ENCODE measurements at regions not wholly inside any gene's neighbourhood (a gene's known extent, or its start where the extent isn't known, plus 50 kb on each side); places are given as distances from the start of the nearest gene placed in this dataset.
"Not testable (repeated sequence)": the region's sequence is repeated elsewhere in the genome, so short reads cannot be mapped to it uniquely, and the experiment has no call there.

DNA sequence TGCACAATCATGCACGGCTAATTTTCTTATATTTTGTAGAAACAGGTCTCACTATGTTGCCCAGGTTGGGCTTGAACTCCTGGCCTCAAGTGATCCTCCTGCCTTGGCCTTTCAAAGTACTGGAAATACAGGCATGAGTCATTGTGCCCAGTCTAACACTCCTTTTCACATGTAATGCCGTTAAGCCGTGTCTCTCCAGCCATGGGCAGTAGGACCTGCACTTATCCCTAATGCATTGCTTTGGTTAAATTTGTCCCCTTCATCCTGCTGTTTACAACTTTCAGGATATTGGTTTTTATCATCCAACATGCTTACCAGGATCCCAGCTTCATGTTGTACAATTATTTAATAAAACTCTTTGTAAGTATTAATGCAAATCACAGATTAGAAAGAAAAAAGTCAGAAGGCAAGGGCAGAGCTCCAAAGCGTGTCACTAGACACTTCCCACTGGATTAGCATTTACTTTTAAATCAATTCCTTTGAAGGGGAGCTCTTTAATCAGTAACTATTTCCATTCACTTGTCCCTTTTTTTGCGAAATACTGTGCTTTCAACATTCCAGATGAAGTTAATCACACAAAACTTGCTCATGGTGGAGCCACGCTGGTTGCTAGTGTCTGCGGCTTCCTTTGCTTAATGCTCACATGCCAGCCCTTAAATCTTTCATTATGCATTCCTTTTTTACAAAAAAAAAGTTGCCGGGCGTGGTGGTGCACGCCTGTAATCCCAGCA, 256.0 kb upstream of the AUTS2 start:
- no peak for DNase-seq (ENCODE audit: low read depth)

DNA sequence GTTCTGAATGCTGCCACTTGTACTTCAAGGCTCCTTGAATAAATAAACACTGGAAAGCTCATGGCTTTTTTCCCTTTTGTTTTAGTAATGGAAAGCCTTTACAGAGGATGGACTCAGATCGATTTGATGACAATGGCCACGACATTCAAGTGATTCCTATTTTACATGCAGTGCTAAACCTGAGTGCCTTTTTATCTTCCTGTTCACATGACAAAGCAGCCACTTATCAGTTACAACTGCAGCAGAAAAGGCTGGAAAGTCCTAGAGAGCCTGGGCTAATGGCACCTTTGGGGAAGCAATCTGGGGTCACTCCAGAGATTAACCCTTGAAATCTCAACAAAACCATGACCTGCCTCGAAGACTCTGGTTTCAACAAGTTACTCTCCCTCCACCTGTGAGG, 249.0 kb upstream of the AUTS2 start:
- DNase-seq (ENCODE audit: low read depth): no peak

DNA sequence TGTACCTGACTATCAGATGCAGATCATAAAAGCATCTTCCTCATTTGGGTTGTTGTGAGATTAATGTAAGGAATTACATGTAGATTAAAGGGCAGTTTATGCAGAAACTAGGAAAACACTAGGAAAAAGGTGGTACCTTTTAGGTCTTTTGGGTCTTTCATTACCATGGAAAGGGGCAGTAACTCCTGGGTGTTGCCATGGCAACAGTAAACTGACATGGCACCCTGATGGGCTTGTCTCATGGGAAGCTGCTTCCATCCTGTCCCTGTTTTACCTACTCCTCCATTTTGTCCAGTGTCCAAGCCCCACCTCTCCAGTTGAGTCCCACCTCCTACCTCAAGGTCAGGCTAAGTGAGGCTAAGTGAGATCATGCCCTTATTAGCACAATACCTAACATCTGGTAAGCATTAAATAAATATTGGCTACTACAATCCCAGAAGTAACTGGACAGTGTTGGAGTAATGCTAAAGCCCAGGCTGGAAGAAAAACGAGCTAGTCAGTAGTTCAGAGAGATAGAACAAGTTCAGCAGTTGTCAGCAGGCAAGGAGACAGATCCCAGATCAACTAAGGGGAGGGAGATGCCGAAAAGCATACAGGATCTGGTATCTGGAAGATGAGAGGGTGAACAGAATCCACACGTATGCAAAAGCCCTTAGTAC, 240.0 kb upstream of the AUTS2 start:
- no peak for DNase-seq (ENCODE audit: low read depth)

DNA sequence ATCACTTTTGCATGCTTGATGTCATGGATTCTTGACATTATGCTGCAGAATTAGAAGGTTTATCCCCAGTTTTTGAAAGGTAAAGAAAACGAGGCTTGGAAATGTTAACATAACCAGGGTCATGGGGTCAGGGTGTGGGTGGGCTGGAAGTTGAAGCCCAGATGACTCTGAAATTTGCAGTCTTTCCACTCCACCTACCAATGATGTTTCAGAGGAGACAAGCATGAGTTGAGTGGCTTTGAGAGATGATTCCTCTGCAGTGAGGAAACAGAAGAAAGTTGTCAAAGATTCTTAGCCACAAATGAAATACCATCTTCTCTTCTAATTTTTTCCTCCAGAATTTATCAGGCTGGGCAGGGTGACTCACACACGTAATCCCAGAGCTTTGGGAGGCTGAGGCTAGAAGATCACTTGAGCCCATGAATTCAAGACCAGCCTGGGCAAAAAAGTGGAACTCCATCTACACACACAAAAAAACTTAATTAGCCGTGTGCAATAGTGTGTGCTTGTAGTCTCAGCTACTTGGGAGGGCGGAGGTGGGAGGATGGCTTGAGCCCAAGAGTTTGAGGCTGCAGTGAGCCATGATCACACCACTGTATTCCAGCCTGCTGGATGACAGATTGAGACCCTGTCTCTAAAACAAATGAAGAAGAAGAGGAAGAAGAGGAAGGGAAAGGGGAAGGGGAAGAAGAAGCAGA, 239.1 kb upstream of the AUTS2 start:
- DNase-seq (ENCODE audit: low read depth): no peak

DNA sequence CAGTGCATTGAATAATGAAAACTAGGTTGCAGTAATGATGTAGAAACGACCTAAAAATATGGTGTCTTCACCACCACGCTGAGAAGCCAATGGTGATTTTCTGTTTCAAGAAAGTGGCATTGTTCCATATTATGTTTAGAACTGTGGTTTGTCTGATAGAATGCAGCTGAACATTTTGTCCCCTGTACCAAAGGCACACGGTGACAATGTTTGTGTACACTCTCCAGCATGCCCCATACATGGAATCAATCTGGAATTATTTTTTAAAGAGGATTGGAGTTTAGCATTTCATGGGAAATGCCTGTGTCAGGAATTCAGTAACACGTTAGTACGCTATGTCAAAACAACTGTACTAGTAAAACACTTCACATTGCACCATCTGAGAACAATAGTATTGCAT, 237.4 kb upstream of the AUTS2 start:
- no peak for DNase-seq (ENCODE audit: low read depth)

DNA sequence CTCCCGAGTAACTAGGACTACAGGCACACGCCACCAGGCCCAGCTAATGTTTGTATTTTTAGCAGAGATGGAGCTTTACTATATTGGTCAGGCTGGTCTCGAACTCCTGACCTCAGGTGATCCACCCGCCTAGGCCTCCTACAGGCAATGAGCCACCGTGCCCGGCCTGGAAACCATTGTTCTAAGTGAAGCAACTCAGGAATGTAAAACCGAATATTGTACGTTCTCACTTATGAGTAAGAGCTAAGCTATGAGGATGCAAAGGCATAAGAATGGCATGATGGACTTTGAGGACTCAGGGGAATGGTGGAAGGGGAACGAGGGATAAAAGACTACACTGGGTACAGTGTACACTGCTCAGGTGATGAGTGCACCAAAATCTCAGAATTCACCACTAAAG, 235.1 kb upstream of the AUTS2 start:
- no peak for DNase-seq (ENCODE audit: low read depth)

DNA sequence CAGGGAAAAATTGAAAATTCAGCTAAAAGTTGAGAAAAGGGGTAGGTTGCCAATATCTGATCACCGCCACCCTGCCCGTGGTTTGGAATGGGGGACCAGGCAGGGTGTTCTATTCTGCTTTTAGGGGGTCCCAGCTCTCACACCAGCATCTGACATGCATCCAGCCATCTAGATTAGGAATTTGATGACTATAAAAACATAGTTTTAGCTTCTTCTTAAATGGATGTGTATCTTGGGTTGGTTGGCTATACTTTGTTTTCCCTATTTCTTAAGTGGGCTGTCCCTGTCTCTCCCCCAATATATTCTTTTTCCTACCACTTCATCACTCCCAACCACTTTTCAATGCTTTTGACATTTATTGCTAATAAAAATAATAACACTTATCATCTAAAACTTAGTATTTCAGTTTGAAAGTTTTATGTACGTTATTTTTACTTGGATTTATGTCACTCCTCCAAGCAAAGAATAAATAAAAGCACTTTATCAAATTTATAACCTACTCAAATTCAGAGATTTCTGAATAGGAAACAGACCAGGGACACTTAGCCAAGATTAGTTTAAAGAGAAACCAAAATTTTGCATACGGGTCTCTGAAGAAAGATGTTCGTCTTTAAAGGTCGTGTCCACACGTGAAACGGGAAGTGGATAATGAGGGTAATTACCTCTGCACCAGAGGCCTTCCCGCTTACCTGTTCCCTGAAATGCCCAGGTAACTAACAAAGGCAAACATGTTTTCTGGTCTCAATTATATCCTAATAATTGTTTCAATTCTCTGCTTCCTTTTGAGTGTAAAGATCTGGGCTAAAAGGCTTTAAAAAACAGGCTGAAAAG, 233.2 kb upstream of the AUTS2 start:
- no peak for DNase-seq (ENCODE audit: low read depth)

DNA sequence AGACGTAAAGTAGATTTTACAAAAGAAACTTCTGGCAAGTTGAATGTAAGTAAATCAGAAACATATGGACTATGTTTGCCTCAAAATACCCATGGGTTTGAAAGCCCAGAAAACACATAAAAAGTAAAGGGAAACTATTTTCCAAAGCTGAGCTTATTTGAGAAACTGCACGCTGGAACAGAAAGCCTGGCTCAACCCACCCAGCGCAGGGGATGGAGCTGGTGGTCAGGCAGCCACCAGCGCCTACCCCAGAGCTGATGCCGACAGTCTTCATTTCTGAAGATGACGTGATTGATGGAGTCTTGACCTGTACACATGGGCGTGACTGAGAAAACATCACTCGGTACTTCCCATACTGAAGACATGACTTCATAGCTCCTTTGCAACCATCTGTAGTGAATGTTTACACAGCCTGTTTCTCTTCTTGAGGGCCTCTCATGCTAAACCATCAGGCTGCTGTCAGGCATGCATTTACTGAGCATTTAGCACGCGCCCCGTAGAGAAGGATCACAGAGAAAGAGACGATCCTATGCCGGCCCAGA, 232.6 kb upstream of the AUTS2 start:
- no peak for DNase-seq (ENCODE audit: low read depth)

DNA sequence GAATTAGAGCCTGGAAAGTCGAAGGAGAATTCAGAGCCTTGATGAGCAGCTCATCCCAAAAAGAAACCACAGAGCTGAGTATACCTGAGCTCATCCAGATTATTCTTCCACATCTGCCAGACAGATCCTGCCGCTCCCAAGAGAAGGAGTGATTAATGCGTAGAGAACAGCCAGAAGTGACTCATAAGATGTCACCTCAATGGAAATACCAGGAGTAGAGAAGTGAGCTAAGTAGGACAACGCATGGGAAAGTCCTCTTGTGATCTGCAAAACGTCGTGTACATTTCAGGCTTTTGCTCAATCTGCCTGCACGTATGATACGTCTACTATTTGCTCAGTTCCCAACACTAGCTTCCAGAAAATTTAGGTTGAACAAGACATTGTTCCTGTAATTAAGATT, 230.5 kb upstream of the AUTS2 start:
- peak; percentile 3 for DNase-seq (ENCODE audit: low read depth)

DNA sequence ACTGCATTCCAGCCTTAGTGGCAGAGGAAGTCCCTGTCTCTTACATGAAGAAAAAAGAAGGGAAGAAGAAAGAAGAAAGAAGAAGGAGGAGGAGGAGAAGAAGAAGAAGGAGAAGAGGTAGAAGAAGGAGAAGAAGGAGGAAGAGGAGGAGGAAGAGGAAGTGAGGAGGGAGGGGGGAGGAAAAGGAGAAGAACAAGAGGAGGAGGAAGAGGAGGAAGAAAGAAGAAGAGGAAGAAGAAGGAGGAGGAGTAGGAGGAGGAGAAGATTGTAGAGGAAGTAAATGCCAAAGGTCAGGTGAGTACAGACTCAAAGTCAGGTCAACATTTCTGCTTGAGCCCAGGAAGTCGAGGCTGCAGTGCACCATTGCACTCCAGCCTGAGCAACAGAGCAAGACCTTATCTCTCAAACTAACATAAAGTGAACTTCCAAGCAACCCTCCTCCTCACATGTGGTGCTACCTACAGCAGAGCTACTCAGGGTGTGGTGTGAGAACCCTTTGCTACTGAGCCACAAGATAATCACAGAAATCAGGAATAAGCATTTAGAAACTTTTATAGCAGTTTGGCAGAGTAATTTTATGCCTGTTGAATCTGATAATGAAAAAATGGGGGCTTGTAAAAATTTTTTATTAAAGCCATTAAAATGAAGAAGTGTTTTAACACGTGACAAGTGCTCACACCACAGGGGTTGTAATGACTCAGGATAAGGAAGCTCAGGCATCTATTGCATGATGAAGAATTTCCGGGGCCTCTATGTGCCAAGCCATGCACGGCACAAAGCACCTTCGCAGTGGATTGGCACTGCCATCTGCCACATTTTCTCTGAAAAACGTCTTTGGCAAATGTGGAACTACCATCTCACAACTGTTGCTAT, 224.9 kb upstream of the AUTS2 start:
- DNase-seq (ENCODE audit: low read depth): no peak

DNA sequence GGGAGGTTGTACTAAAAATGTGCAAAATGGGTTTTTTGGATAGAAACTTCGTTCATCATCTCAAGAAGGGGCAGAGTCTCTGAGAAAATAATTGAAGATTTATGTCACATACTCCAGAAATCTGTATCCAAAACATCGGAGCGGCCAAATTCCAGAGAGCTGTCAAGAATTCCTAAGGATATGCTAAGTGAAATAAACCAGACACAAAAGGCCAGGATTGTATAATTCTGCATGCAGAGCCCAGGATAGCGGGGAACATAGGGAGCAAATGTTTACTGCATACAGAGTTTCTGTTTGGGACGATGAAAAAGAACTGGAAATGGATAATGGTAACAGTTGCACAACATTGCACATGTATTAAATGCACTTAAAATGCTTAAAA, 224.2 kb upstream of the AUTS2 start:
- DNase-seq (ENCODE audit: low read depth): no peak

DNA sequence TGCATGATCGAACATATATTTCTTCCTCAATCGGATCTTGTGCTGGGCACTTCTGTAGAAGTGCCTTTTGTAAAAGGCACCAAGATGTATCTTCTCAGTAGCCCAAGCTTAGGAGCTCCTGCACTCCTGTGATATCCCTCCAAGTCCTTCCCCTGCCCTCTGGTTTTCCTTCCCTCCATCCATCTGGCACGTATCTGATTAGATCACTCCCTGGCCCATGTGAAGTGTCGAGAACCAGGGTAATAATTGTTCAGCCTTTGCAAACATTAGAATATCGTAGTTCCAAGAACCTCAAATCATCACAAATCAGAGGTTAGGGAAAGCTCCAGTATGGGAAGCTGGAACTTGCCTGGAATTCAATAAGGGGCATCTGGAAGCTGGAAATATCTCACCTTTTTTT, 221.1 kb upstream of the AUTS2 start:
- no peak for DNase-seq (ENCODE audit: low read depth)

DNA sequence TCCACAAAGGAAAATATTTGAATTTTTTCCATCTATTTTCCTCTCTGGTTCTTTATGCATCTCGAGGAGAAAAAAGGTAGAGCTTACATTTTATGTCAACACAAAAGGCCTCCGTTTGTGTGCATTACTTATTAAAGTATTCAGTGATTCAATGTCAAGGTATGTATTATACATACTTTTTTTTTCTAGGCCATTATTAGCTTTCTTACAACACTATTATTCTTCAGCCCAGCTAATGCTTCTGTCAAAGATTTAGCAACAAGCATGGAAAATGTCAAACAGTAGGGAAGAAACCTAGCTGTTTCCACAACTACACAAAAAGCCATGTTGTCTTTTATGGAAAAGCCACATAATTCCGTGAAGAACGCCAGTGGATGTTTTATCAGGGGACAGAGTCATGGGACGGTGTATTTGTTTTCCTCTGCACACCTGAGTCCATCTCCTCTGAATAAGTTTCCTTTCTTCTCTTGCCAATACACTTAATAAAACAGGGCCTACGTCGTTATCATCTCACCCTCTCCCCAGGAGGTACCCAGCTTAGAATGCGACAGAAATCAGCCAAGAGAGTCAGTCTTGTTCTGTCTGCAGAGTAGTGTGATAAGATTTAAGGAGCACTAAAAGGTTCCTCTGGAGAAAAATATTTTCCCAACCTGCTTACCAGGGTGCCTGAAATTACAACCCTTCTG, 209.7 kb upstream of the AUTS2 start:
- no peak for DNase-seq (ENCODE audit: low read depth)

DNA sequence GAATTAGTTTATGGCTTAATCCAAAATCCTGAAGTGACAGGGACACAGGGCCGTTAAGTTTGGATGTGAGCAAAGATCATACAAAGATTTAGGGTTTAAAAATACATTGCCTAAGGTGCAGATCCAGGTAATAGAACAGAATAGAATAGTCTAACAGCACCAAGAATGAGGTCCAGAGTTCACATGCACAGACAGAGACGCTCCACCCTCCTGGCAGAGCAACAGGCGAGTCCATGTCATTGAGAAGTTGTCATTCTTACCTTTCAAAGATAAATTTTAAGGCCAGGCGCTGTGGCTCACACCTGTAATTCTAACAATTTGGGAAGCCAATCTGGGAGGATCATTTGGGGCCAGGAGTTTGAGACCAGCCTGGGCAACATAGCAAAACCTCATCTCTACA, 209.1 kb upstream of the AUTS2 start:
- no peak for DNase-seq (ENCODE audit: low read depth)

DNA sequence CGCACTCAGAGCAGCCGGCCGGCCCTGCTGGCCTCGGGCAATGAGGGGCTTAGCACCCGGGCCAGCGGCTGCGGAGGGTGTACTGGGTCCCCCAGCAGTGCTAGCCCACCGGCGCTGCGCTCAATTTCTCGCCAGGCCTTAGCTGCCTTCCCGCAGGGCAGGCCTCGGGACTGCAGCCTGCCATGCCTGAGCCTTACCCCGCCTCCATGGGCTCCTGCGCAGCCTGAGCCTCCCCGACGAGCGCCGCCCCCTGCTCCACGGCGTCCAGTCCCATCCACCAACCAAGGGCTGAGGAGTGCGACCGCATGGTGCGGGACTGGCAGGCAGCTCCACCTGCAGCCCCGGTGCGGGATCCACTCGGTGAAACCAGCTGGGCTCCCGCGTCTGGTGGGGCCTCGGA, 204.4 kb upstream of the AUTS2 start:
- not testable (repeated sequence) for DNase-seq (ENCODE audit: low read depth)

DNA sequence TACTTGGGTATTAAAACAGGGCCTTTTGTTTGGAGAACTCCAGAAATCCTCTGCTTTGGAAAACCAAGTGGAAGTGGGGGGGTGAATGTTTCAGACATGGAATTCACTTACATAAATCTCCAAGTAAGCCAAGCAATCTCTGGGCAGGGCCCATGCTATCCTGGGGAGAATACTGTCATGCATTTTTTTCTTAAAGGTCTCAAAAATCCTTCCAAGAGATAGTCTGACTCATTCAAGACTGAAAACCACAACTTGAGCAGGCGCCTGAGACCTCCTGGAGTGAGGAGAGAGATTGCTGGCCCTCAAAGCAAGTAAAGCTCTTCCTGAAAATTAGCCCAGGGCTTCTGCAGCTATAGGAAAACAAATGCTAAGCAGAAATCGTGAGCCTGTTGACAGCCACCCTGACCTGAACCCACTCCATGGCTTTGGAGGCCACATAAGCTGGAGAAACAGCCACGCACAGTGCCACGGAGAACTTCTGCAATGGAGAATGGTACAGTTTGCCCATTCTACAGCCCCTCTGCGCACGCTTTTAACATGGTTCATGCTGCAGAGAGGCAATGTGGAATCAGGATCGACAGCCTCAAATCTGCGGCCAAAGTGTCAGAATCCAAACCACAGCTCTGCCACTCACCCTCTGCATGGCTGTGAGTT, 203.1 kb upstream of the AUTS2 start:
- peak; percentile 37 for DNase-seq (ENCODE audit: low read depth)

DNA sequence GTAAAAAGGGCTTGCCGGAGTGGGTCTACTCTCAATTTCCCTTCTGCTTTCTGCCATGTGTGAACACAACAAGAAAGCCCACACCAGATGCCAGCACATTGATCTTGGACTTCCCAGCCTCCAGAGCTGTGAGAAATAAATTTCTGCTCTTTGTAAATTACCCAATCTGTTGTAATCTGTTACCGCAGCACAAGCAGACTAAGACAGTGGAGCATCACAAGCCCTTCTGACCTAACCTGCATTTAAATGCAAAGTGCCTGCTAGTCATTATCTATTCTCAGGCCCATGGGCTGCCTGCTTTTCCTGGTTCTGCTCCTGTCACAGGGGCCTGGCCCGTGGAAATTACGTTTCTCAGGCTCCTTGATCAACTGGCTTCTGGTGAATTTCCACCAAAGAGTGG, 199.3 kb upstream of the AUTS2 start:
- DNase-seq (ENCODE audit: low read depth): no peak

DNA sequence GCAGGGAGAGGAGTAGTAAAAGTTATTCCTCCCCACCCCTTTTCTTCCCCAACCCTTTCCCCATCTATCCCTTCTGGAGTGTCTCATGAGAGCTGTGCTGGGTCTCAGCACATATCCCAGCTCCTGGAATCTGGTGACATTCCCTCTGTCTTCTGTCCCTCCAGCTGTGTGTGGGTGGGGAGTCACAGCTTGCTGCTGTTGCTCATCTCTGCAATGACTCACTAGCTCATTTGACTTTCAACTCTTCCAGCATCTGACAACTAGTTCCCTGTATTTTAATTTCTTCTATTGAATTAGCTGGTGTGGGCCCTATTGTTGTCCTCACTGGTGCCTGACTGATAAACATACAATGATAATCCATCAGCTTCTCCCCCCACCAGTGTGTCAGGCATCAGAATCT, 198.9 kb upstream of the AUTS2 start:
- no peak for DNase-seq (ENCODE audit: low read depth)

DNA sequence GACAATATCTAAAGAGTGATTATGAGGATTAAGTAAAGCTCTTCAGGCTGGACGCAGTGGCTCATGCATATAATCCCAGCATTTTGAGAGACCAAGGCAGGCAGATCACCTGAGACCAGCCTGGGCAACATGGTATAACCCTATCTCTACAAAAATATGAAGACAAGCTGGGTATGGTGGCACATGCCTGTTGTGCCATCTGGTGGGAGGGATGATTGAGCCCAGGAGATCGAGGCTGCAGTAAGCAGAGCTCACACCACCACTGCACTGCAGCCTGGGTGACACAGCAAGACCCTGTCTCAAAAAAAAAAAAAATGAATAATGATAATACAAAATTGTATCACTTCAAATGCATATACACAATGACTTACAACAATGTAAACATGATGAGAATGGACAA, 195.6 kb upstream of the AUTS2 start:
- no peak for DNase-seq (ENCODE audit: low read depth)

DNA sequence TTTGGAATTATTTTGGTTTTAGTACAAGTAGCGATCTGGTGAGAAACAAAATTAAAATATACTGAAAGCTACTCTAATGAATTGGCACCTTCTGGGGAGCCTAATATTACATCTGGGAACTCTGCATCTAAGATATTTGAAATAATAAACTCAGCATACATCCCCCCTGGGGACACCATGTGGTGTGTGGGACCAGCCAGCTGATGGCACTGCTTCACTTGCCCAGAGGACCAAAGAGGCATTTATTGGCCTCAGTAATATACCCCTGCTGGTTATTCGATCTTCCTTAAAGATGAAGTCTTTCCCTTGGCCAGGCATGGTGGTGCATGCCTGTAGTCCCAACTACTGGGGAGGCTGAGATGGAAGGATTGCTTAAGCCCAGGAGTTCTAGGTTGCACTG, 195.1 kb upstream of the AUTS2 start:
- no peak for DNase-seq (ENCODE audit: low read depth)

Data from HT1080 (cell line).